IMR-90 (cell line): ENCODE measurements at regions not wholly inside any gene's neighbourhood (a gene's known extent, or its start where the extent isn't known, plus 50 kb on each side); places are given as distances from the start of the nearest gene placed in this dataset.

Source experiments
- ATAC-seq: fragments of 200-7000 bp; cut with Tn5 transposase; 2 replicates; pipeline ENCODE4 v1.9.1; 2020; ENCODE audit warnings: low read depth, mild to moderate bottlenecking, moderate library complexity
- BruUV-seq: library from RNA; stranded (reverse); fragments of 400-500 nt; replicated peaks from 2 replicates; lab custom pipeline; 2021; lab: Mats Ljungman, UMichigan
- CTCF ChIA-PET: fragments of 300-600 bp; formaldehyde crosslinking; extraction: SDS; loops from one replicate; lab custom pipeline; 2021; ENCODE audit warnings: antibody characterized with exemption; lab: Yijun Ruan, JAX
- POLR2A ChIA-PET: fragments of 300-600 bp; sonication (Branson Sonifier 250); formaldehyde crosslinking; loops from one replicate; lab custom pipeline; 2022; ENCODE audit warnings: antibody characterized with exemption; ENCODE audit not compliant: unreplicated experiment; lab: Charles Lee
- DNase-seq: peaks from one replicate; pipeline ENCODE4 v3.0.0; 2013
- H2AFZ ChIP-seq: replicated peaks from 2 replicates; pipeline ENCODE3; 2013; ENCODE audit warnings: low read length, mild to moderate bottlenecking; ENCODE audit not compliant: poor library complexity
- H2AK5ac ChIP-seq: 2 replicates; pipeline ENCODE4 v1.6.1; 2013; ENCODE audit warnings: low read depth, low read length, inconsistent platforms
- H2AK9ac ChIP-seq: replicated peaks from 2 replicates; pipeline ENCODE3; 2013; ENCODE audit warnings: mild to moderate bottlenecking, low read depth, low read length, moderate library complexity; ENCODE audit not compliant: poor library complexity
- H2BK120ac ChIP-seq: 2 replicates; pipeline ENCODE4 v1.6.1; 2013; ENCODE audit warnings: low read depth, low read length, inconsistent platforms
- H2BK15ac ChIP-seq: 3 replicates; pipeline ENCODE4 v1.6.1; 2013; ENCODE audit warnings: low read depth, low read length, inconsistent platforms
- H2BK20ac ChIP-seq: 2 replicates; pipeline ENCODE4 v1.6.1; 2013; ENCODE audit warnings: low read depth, mild to moderate bottlenecking, inconsistent platforms, low read length, moderate library complexity
- H2BK5ac ChIP-seq: 2 replicates; pipeline ENCODE4 v1.6.1; 2013; ENCODE audit warnings: mild to moderate bottlenecking, low read depth, low read length, inconsistent platforms; ENCODE audit not compliant: poor library complexity, severe bottlenecking
- H3K14ac ChIP-seq: replicated peaks from 2 replicates; pipeline ENCODE4 v1.6.1; 2013; ENCODE audit warnings: low read depth, low read length, inconsistent platforms
- H3K18ac ChIP-seq: 2 replicates; pipeline ENCODE4 v1.6.1; 2013; ENCODE audit warnings: low read depth, low read length, control low read depth
- H3K23ac ChIP-seq: 2 replicates; pipeline ENCODE4 v1.6.1; 2013; ENCODE audit warnings: low read depth, low read length, inconsistent platforms
- H3K27ac ChIP-seq: 2 replicates; pipeline ENCODE4 v1.5.1; 2013; ENCODE audit warnings: mild to moderate bottlenecking, control low read depth, low read length; ENCODE audit not compliant: insufficient read depth
- H3K27me3 ChIP-seq: 2 replicates; pipeline ENCODE4 v1.6.1; 2013; ENCODE audit warnings: low read length; ENCODE audit not compliant: control insufficient read depth, insufficient read depth
- H3K36me3 ChIP-seq: 2 replicates; pipeline ENCODE4 v1.6.1; 2013; ENCODE audit warnings: low read length, mixed read lengths; ENCODE audit not compliant: control insufficient read depth, insufficient read depth
- H3K4ac ChIP-seq: 2 replicates; pipeline ENCODE4 v1.6.1; 2013; ENCODE audit warnings: low read depth, low read length, inconsistent platforms
- H3K4me1 ChIP-seq: 2 replicates; pipeline ENCODE4 v1.6.1; 2013; ENCODE audit warnings: low read length, mixed read lengths; ENCODE audit not compliant: control insufficient read depth, insufficient read depth
- H3K4me2 ChIP-seq: 2 replicates; pipeline ENCODE4 v1.6.1; 2013; ENCODE audit warnings: low read depth, mild to moderate bottlenecking, control low read depth, low read length, moderate library complexity
- H3K4me3 ChIP-seq: 2 replicates; pipeline ENCODE4 v1.5.1; 2013; ENCODE audit warnings: low read depth, mild to moderate bottlenecking, control low read depth, low read length, moderate library complexity; ENCODE audit not compliant: insufficient read depth
- H3K56ac ChIP-seq: 2 replicates; pipeline ENCODE4 v1.6.1; 2013; ENCODE audit warnings: low read length, inconsistent platforms; ENCODE audit not compliant: insufficient read depth; ENCODE audit errors: extremely low read depth
- H3K79me1 ChIP-seq, 2 experiments: 2 replicates each; pipeline ENCODE4 v1.6.1; 2013; ENCODE audit warnings: low read length in 2 of 2, inconsistent platforms in 1 of 2, low read depth in 1 of 2
- H3K9ac ChIP-seq: 2 replicates; pipeline ENCODE4 v1.6.1; 2013; ENCODE audit warnings: low read depth, low read length, control low read depth
- H3K9me1 ChIP-seq: 2 replicates; pipeline ENCODE4 v1.6.1; 2013; ENCODE audit warnings: low read length, inconsistent platforms; ENCODE audit not compliant: insufficient read depth
- H3K9me3 ChIP-seq: 2 replicates; pipeline ENCODE4 v1.6.1; 2013; ENCODE audit warnings: low read length; ENCODE audit not compliant: control insufficient read depth, insufficient read depth
- H4K20me1 ChIP-seq: 2 replicates; pipeline ENCODE4 v1.6.1; 2013; ENCODE audit warnings: low read length, inconsistent platforms; ENCODE audit not compliant: insufficient read depth
- H4K5ac ChIP-seq: 2 replicates; pipeline ENCODE4 v1.6.1; 2013; ENCODE audit warnings: mild to moderate bottlenecking, low read depth, low read length, control low read depth
- H4K8ac ChIP-seq, 2 experiments: 2 replicates each; pipeline ENCODE4 v1.6.1; 2013; ENCODE audit warnings: low read depth in 2 of 2, low read length in 2 of 2, control low read depth in 1 of 2, inconsistent platforms in 1 of 2
- H4K91ac ChIP-seq: 2 replicates; pipeline ENCODE4 v1.6.1; 2013; ENCODE audit warnings: low read depth, low read length, inconsistent platforms; ENCODE audit not compliant: insufficient read depth
- BHLHE40 ChIP-seq: fragments of 150-350 bp; IDR thresholded peaks from 2 replicates; pipeline ENCODE4 v1.6.1; 2016; ENCODE audit warnings: mild to moderate bottlenecking, low read depth, low read length
- CEBPB ChIP-seq: IDR thresholded peaks from 2 replicates; pipeline ENCODE4 v1.6.1; 2012; ENCODE audit warnings: low read depth, low read length, improper control_type of control experiment
- CHD1 ChIP-seq: IDR thresholded peaks from 2 replicates; pipeline ENCODE4 v1.6.1; 2012; ENCODE audit warnings: low read depth, low read length, improper control_type of control experiment
- FOS ChIP-seq: fragments of 150-350 bp; IDR thresholded peaks from 2 replicates; pipeline ENCODE4 v1.6.1; 2016; ENCODE audit warnings: low read depth, low read length
- MAFK ChIP-seq: IDR thresholded peaks from 2 replicates; pipeline ENCODE4 v1.6.1; 2012; ENCODE audit warnings: low read depth, low read length, improper control_type of control experiment
- MAZ ChIP-seq: IDR thresholded peaks from 2 replicates; pipeline ENCODE4 v1.6.1; 2012; ENCODE audit warnings: low read depth, mild to moderate bottlenecking, low read length, improper control_type of control experiment, moderate library complexity, borderline replicate concordance
- MXI1 ChIP-seq: IDR thresholded peaks from 2 replicates; pipeline ENCODE4 v1.6.1; 2012; ENCODE audit warnings: low read depth, mild to moderate bottlenecking, low read length, moderate library complexity, borderline replicate concordance
- NFE2L2 ChIP-seq: fragments of 150-350 bp; IDR thresholded peaks from 2 replicates; pipeline ENCODE4 v1.6.1; 2016; ENCODE audit warnings: low read depth, mild to moderate bottlenecking, low read length
- POLR2A ChIP-seq: IDR thresholded peaks from 2 replicates; pipeline ENCODE4 v1.6.1; 2012; ENCODE audit warnings: mild to moderate bottlenecking, low read depth, low read length
- RAD21 ChIP-seq: IDR thresholded peaks from 2 replicates; pipeline ENCODE4 v1.6.1; 2012; ENCODE audit warnings: low read length, improper control_type of control experiment
- RCOR1 ChIP-seq: IDR thresholded peaks from 2 replicates; pipeline ENCODE4 v1.6.1; 2012; ENCODE audit warnings: mild to moderate bottlenecking, low read length, improper control_type of control experiment; ENCODE audit not compliant: insufficient replicate concordance
- RFX5 ChIP-seq: IDR thresholded peaks from 2 replicates; pipeline ENCODE4 v1.8.0; 2012; ENCODE audit warnings: low read depth, mild to moderate bottlenecking, low read length, moderate library complexity
- SMC3 ChIP-seq: fragments of 150-350 bp; IDR thresholded peaks from 2 replicates; pipeline ENCODE4 v1.6.1; 2016; ENCODE audit warnings: low read depth, mild to moderate bottlenecking, antibody characterized with exemption, low read length, moderate library complexity
- WGBS, 2 experiments: methylation state at CpG; one replicate each; pipeline versions ENCODE4 v1.1.5 to v1.1.7; 2013; ENCODE audit warnings: missing lambda C conversion rate in 2 of 2; ENCODE audit not compliant: insufficient read length in 1 of 2; ENCODE audit errors: extremely low coverage in 2 of 2; 5-methylcytosine and 5-hydroxymethylcytosine counted together
- dilution Hi-C: fragments of 300-500 bp; cut with HindIII; formaldehyde crosslinking; loops from one replicate; pipeline ENCODE4 v1.14.3; 2018; ENCODE audit warnings: low sequenced_read_pairs; ENCODE audit not compliant: unreplicated experiment
- in situ Hi-C: fragments of 300-500 bp; cut with MboI; formaldehyde crosslinking; loops from 3 replicates; pipeline ENCODE4 v1.14.3; 2019; ENCODE audit warnings: low sequenced_read_pairs, inconsistent platforms, mixed read lengths
- intact Hi-C: fragments of 100-400 bp; cut with micrococcal nuclease; formaldehyde crosslinking; loops from 2 replicates; pipeline ENCODE4 v1.10.0; 2022
- TF ChIP-seq, protein P1 (sequence below): fragments of 150-350 bp; IDR thresholded peaks from 2 replicates; pipeline ENCODE4 v1.6.1; 2016; ENCODE audit warnings: low read depth, mild to moderate bottlenecking, low read length, moderate library complexity, borderline replicate concordance
- TF ChIP-seq, protein P2 (sequence below): fragments of 150-350 bp; IDR thresholded peaks from 2 replicates; pipeline ENCODE4 v1.6.1; 2017; ENCODE audit warnings: mild to moderate bottlenecking, antibody characterized with exemption, low read length, low read depth
- TF ChIP-seq, protein P3 (sequence below): conservative IDR thresholded peaks from 2 replicates; pipeline ENCODE4 v1.5.1; 2012; ENCODE audit warnings: mild to moderate bottlenecking, low read depth, low read length, improper control_type of control experiment

DNA sequence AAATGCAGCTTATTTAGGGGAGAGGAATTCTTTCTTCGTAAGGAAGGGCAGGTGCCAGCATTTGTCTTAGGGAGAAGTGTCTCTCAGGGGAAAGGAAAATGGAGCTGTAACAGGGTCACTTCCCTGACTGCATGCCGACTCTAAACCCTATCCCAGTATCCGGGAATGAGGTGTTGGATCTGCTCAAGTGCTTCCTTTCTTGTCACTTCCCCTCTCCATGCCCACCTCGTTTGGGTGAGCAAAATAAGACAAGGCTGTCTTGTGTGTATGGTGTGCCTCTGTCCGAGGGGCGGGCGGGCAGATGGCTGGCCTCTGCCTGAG lies 230.1 kb upstream of the TPM1 start:
- no peak overlapping the region for H3K4ac ChIP-seq
- H4K91ac ChIP-seq = no peak overlapping the region
- no TSS peak for BruUV-seq
- no peak overlapping the region for H3K14ac ChIP-seq
- no peak for ATAC-seq
- H2BK5ac ChIP-seq = no peak overlapping the region
- no peak for TF ChIP-seq CEBPB
- TF ChIP-seq, protein P1, sequence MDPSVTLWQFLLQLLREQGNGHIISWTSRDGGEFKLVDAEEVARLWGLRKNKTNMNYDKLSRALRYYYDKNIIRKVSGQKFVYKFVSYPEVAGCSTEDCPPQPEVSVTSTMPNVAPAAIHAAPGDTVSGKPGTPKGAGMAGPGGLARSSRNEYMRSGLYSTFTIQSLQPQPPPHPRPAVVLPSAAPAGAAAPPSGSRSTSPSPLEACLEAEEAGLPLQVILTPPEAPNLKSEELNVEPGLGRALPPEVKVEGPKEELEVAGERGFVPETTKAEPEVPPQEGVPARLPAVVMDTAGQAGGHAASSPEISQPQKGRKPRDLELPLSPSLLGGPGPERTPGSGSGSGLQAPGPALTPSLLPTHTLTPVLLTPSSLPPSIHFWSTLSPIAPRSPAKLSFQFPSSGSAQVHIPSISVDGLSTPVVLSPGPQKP = no peak
- no peak for TF ChIP-seq FOS
- no peak for TF ChIP-seq MAZ
- TF ChIP-seq BHLHE40 = no peak
- TF ChIP-seq RFX5 = no peak
- TF ChIP-seq MXI1 = no peak
- no peak for TF ChIP-seq NFE2L2
- TF ChIP-seq POLR2A = no peak
- TF ChIP-seq SMC3 = no peak
- TF ChIP-seq MAFK = no peak
- TF ChIP-seq, protein P2, sequence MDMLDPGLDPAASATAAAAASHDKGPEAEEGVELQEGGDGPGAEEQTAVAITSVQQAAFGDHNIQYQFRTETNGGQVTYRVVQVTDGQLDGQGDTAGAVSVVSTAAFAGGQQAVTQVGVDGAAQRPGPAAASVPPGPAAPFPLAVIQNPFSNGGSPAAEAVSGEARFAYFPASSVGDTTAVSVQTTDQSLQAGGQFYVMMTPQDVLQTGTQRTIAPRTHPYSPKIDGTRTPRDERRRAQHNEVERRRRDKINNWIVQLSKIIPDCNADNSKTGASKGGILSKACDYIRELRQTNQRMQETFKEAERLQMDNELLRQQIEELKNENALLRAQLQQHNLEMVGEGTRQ = no peak
- no peak for TF ChIP-seq CHD1
- TF ChIP-seq, protein P3, sequence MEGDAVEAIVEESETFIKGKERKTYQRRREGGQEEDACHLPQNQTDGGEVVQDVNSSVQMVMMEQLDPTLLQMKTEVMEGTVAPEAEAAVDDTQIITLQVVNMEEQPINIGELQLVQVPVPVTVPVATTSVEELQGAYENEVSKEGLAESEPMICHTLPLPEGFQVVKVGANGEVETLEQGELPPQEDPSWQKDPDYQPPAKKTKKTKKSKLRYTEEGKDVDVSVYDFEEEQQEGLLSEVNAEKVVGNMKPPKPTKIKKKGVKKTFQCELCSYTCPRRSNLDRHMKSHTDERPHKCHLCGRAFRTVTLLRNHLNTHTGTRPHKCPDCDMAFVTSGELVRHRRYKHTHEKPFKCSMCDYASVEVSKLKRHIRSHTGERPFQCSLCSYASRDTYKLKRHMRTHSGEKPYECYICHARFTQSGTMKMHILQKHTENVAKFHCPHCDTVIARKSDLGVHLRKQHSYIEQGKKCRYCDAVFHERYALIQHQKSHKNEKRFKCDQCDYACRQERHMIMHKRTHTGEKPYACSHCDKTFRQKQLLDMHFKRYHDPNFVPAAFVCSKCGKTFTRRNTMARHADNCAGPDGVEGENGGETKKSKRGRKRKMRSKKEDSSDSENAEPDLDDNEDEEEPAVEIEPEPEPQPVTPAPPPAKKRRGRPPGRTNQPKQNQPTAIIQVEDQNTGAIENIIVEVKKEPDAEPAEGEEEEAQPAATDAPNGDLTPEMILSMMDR = no peak
- TF ChIP-seq RCOR1 = no peak
- TF ChIP-seq RAD21 = no peak
- H3K56ac ChIP-seq = no peak overlapping the region
- H3K79me1 ChIP-seq = no peaks in the 10 kb centered on the region
- dilution Hi-C loops (no loop called here), intact Hi-C loops (no loop called here), in situ Hi-C loops (no loop called here)
- H2BK20ac ChIP-seq = no peak overlapping the region
- H3K27ac ChIP-seq = no peak overlapping the region
- H2BK15ac ChIP-seq = no peak overlapping the region
- CTCF ChIA-PET = no interaction called here
- no peak overlapping the region for H2BK120ac ChIP-seq
- no peak overlapping the region for H4K8ac ChIP-seq
- H3K4me1 ChIP-seq = peaks cover 9% of the 10 kb centered on the region; the same call in 1 of the 2 replicates
- H3K27me3 ChIP-seq = no peaks in the 10 kb centered on the region
- WGBS, 2 experiments = no CpG with 5 or more reads among the region's 7 CpGs
- DNase-seq = no peak
- no peak overlapping the region for H4K5ac ChIP-seq
- no peak overlapping the region for H3K18ac ChIP-seq
- peaks cover 5% of the 10 kb centered on the region; the same call in 1 of the 2 replicates for H3K36me3 ChIP-seq
- no peak overlapping the region for H3K4me2 ChIP-seq
- no peak overlapping the region for H2AK9ac ChIP-seq
- no peak overlapping the region for H2AK5ac ChIP-seq
- no peak overlapping the region for H2AFZ ChIP-seq
- no peaks in the 10 kb centered on the region for H4K20me1 ChIP-seq
- H3K4me3 ChIP-seq = no peak overlapping the region
- no peaks in the 10 kb centered on the region for H3K9me3 ChIP-seq
- peaks cover 20% of the 10 kb centered on the region for H3K9me1 ChIP-seq
- POLR2A ChIA-PET = no interaction called here
- no peak overlapping the region for H3K9ac ChIP-seq
- H3K23ac ChIP-seq = no peak overlapping the region
